Epithelial cell of proximal tubule (primary cell): ENCODE measurements at regions not wholly inside any gene's neighbourhood (a gene's known extent, or its start where the extent isn't known, plus 50 kb on each side); places are given as distances from the start of the nearest gene placed in this dataset.

ENCODE experiments used
- DNase-seq: peaks from one replicate; pipeline ENCODE4 v3.0.0-alpha.2; 2011; ENCODE audit warnings: low read depth
- H3K4me3 ChIP-seq: 2 replicates; pipeline ENCODE4 v1.5.1; 2011; ENCODE audit warnings: low read depth, mild to moderate bottlenecking, low read length
- TF ChIP-seq, protein P1 (sequence below): conservative IDR thresholded peaks from 2 replicates; pipeline ENCODE4 v1.5.1; 2012; ENCODE audit warnings: low read depth, mild to moderate bottlenecking, low read length

- no peak for DNase-seq
- H3K4me3 ChIP-seq = no peak overlapping the region
- TF ChIP-seq, protein P1, sequence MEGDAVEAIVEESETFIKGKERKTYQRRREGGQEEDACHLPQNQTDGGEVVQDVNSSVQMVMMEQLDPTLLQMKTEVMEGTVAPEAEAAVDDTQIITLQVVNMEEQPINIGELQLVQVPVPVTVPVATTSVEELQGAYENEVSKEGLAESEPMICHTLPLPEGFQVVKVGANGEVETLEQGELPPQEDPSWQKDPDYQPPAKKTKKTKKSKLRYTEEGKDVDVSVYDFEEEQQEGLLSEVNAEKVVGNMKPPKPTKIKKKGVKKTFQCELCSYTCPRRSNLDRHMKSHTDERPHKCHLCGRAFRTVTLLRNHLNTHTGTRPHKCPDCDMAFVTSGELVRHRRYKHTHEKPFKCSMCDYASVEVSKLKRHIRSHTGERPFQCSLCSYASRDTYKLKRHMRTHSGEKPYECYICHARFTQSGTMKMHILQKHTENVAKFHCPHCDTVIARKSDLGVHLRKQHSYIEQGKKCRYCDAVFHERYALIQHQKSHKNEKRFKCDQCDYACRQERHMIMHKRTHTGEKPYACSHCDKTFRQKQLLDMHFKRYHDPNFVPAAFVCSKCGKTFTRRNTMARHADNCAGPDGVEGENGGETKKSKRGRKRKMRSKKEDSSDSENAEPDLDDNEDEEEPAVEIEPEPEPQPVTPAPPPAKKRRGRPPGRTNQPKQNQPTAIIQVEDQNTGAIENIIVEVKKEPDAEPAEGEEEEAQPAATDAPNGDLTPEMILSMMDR = peak; percentile 51
Observed at GRCh38 chr3:153835540-153835939, 285.6 kb upstream of the ARHGEF26 start.

DNA sequence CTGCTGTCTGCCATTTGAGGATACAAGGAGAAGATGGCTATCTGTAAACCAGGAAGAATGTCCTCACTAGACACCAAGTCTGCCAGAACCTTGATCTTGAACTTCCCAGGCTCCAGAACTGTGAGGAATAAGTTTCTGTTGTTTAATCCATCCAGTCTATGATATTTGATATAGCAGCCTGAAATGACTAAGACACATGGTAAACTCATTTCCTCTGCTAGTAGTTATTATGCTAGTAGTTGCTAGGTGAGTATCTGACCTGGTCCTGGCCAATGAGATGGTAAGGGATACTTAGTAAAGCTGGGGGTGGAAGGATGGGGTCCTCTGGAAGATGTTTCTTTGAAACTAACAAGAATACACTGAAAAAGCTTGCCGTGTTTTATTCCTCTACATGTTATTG, 280.7 kb upstream of the ARHGEF26 start:
- no peak for DNase-seq
- TF ChIP-seq, protein P1 = no peak
- H3K4me3 ChIP-seq = no peak overlapping the region

- no peak for DNase-seq
- TF ChIP-seq, protein P1 = no peak
- H3K4me3 ChIP-seq = no peak overlapping the region
Observed at GRCh38 chr3:153843994-153844393, 277.2 kb upstream of the ARHGEF26 start.

GRCh38 chr3:153845311-153845710, 275.9 kb upstream of the ARHGEF26 start:
- H3K4me3 ChIP-seq = no peak overlapping the region
- DNase-seq = no peak
- TF ChIP-seq, protein P1 = no peak

DNA sequence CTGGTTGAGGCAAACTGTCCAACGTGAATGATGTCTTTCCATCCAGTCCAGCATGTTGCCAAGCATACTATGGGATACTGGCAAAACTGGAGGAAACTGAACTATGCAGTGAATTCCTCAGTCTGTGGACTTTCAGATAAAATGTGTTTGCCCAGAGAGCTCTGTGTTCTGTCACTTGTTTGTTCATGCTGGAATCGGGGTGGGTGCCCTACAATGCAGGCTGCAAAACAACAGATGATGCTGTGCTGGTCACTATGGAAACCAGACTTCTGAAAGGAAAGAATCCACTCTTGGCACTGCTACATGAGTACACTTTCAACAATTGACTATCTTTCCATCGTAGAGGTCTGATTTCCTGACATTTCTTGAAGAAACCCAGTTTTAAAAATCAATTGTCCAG, 272.5 kb upstream of the ARHGEF26 start:
- TF ChIP-seq, protein P1 = no peak
- no peak overlapping the region for H3K4me3 ChIP-seq
- no peak for DNase-seq

DNA sequence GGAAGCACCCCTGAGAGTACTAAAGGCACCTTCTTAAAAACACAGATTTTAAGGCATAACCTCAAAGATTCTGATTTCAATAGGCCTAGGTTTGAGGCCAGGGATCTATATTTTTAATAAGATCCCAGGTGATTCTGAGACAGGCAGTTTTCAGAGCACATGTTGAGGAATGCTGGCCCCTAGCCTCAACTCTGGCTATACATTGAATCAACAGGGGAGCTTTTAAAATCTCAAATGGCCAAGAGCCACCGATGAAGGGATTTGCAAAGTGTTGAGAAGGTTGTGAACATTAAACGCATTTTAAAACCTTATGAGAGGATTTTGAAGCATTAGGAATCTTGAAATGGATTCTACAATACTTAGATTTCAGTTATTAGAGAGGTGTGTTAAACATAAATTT, 268.8 kb upstream of the ARHGEF26 start:
- TF ChIP-seq, protein P1 = no peak
- no peak for DNase-seq
- H3K4me3 ChIP-seq = no peak overlapping the region

- no peak overlapping the region for H3K4me3 ChIP-seq
- no peak for DNase-seq
- TF ChIP-seq, protein P1 = no peak
Observed at GRCh38 chr3:153853163-153853562, 268.0 kb upstream of the ARHGEF26 start.
